Forelimb muscle (tissue), 1 donor: ENCODE measurements at regions not wholly inside any gene's neighbourhood (a gene's known extent, or its start where the extent isn't known, plus 50 kb on each side); places are given as distances from the start of the nearest gene placed in this dataset.

ENCODE experiments used
- DNase-seq: peaks from one replicate; pipeline ENCODE4 v3.0.0-alpha.2; 2013; ENCODE audit warnings: low read depth

GRCh38 chrX:20863649-20864048 lies 510.6 kb upstream of the CNKSR2 start:
- no peak for DNase-seq

DNA sequence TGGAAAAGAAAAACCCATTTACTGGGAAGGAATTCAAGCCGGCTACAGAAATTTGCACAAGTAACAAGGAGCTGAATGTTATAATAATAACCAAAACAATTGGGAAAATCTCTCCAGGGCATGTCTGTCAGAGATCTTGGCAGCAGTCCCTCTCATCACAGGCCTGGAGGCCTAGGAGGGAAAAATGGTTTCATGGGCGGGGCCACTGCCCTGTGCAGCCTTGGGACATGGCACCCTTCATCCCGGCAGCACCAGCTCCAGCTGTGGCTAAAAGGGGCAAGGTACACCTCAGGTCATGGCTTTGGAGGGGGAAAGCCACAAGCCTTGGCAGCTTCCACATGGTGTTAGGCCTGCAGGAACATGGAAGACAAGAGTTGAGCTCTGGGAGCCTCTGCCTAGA lies 513.1 kb upstream of the CNKSR2 start:
- no peak for DNase-seq

GRCh38 chrX:20857746-20858145 lies 516.5 kb upstream of the CNKSR2 start:
- DNase-seq = no peak

DNA sequence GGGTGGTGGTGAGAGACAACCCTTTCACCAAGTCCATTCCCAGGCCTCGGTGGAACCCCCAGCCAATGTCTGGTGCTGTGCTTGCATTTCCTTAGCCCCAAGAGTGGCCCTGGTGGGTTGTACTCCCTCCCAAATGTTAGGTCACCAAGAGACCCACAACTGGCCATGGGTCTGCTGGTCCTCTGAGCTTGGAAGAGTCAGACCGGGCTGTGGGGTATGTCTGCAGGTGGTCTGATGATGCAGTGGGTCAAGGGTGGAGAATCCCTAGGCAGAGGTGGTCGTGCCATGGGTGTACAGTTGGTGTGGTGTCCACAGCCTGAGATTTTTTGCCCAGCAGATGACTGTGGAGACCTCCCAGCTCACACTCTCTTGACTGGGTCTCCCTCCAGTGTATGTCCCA lies 535.7 kb upstream of the CNKSR2 start:
- no peak for DNase-seq

DNA sequence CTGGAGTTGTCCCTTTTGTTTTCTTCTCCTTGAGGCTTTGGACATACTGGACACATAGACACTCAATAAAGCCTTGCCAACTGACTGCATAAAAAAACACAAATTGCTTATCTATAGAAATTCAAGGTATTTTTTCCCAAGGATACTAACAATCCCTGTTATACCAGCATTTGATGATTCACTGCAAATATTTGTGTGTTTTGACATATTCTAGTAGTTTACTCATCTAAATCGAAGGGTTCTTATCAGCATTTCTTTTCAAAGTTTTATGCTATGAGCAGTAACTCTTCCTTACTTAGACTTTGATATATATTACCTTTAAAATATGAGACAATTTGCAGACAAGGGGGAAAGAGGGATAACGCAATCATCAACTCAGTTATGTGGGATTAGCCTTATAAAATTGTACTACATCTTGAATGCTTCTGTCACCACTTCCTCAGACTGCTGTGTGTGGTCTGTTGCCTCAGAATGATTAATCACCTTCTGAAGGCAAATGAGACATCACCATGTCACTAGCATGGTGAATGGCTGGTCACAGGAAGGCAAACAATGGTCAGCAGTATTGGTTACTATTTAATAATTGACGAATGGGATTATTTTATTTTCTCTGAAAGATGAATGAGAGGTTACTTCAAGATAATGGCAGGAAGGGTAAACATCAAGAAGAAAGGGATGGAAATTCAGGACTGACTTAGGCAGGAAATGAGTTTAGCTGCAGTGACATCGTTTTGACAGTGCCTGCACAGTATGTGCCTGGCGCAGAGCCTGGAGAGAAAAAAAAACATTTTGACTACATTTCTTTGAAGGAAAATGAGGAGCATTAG lies 544.3 kb upstream of the CNKSR2 start:
- DNase-seq = no peak

GRCh38 chrX:20825984-20826383 lies 548.2 kb upstream of the CNKSR2 start:
- DNase-seq = no peak

GRCh38 chrX:20803971-20804370 lies 537.3 kb upstream of the RPS6KA3 start:
- DNase-seq = no peak

GRCh38 chrX:20802036-20802435 lies 535.3 kb upstream of the RPS6KA3 start:
- DNase-seq = no peak

DNA sequence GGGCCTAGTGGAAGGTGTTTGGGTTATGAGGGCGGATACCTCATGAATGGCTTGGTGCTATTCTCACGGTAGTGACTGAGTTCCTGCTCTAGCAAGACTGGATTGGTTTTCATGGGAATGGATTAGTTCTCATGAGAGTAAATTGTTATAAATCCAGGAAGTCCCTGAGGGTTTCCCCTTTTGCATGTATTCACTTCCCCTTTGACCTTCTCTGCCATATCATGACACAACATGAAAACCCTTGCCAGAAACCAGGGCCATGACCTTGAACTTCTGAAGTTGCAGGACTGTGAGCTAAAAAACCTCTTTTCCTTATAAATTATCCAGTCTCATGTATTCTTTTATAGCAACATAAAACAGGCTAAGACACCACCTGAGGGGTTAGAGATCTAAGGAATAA lies 529.7 kb upstream of the RPS6KA3 start:
- DNase-seq = no peak

GRCh38 chrX:20789103-20789502 lies 522.4 kb upstream of the RPS6KA3 start:
- no peak for DNase-seq

DNA sequence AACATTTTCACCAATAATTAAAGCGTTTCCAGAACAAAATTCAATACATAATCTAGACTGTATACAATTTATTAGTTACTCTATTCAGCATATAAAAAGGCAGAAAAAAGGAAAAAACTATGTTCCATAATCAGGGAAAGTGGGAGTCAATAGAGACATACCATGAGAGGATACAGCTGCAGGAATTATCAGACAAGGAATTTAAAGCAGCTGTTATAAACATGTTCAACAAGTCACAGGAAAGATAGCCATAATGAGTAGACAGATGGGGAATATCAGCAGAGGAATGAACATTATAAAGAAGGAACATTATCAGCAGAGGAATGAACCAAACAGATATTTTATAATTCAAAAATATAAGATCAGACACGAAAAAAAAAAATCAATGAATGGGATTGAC lies 500.6 kb upstream of the RPS6KA3 start:
- DNase-seq = no peak

DNA sequence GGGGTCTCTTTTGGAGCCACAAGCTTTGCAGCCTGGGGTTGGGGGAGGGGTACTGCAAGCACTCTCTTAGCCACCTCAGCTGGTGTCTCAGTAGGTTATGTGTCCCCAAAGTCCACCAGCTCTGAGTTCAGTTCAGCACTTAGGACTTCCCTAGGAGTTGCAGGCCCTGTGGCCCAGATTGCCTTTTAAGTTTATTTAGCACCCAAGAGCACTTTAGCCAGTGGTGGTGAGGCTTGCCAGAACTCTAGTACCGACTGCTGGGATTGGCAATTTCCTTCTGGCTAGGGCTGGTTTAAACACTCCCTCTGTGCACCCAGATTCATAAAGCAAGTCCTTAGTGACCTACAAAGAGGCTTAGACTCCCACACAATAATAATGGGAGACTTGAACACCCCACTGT lies 489.9 kb upstream of the RPS6KA3 start:
- no peak for DNase-seq

GRCh38 chrX:20753076-20753475 lies 486.4 kb upstream of the RPS6KA3 start:
- no peak for DNase-seq

DNA sequence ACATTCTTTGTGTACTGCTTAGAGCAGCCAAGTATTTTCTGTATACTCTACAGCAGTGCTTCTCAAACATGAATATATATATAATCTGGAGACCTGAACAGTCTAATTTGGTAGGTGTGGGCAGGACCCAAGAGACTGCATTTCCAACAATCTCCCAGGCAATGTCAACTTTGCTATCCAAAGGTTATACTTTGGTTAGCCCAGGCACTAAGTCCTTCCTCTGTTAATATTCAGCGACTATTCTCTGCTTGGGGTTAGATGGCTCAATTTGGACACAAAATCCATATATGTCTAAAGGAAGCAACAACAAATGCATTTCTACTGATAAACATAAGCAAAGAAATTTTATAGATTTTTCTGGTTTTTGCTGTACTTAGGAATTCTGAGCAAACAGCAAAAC lies 480.0 kb upstream of the RPS6KA3 start:
- DNase-seq = no peak

DNA sequence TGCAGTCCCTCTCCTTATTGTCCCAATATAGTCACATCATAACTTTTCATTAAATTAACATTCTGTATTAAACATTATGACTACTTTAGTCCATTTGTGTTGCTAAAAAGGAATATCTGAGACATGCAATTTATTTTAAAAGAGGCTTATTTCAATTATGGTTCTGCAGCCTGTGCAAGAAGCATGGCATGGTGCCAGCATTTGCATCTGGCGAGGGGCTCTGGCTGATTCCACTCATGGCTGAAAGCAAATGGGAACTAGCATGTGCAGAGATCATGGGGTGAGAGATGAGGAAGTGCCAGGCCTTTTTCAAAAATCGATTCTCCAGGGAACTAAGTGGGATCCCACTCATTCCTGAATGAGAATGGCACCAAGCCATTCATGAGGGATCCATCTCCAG lies 476.3 kb upstream of the RPS6KA3 start:
- DNase-seq = no peak

- DNase-seq = no peak
Observed at GRCh38 chrX:20742106-20742505, 475.4 kb upstream of the RPS6KA3 start.

DNA sequence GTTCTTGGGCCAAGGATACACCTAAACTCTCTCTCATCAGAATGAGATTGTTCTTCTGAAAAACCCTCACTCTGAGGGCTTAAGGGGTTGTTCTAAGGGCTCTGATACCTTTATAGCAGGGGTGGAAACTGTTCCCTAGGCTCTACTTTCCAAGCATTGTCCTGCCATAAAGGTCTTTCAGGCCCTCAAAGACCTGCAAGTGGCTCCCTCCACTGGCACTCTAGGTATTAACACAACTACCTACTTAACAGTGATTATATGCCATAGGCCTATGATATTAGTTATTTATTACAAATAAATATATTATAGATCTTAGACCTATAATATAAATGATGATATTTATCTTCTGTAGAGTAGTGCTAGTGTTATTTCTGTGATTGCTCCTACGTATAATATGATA lies 473.7 kb upstream of the RPS6KA3 start:
- DNase-seq = no peak

DNA sequence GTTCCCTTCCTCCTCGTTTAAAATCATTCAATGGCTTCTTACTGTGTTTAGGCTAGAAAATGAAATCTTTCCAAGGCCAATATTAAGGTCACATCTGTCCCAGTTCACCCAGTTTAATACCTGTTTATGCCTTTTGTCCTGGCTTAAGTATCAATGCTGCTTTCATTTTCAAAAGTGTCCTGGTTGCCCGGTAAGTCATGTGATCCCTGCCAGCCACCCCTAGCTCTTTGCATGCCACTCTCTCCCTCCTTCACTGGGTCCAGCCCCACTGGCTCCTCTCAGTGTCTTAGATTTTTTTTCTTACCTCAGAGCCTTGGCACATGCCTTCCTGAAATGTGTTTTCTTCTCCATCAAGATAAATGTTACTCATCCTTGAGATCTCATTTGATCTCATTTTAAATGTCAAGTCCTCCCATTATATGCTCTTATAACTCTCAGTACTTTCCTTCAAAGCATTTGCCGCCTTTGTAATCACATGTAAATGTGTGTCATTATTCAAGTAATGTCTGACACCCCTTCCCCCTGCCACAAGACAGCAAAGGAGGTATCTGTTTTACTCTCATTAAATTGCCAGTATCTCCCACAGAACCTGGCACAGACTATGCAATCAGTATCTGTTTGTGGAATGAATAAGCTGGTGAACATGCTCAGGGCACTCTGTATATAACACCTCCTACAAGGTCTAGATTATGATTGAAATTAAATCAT lies 472.5 kb upstream of the RPS6KA3 start:
- DNase-seq = no peak

GRCh38 chrX:20729416-20729815 lies 462.7 kb upstream of the RPS6KA3 start:
- no peak for DNase-seq

- no peak for DNase-seq
Observed at GRCh38 chrX:20727447-20727846, 460.7 kb upstream of the RPS6KA3 start.

GRCh38 chrX:20720954-20721626 lies 454.4 kb upstream of the RPS6KA3 start:
- DNase-seq = no peak

GRCh38 chrX:20718592-20719380 lies 452.1 kb upstream of the RPS6KA3 start:
- DNase-seq = no peak
